AG10803 (cell line): ENCODE measurements at regions not wholly inside any gene's neighbourhood (a gene's known extent, or its start where the extent isn't known, plus 50 kb on each side); places are given as distances from the start of the nearest gene placed in this dataset.

Source experiments
- DNase-seq: peaks from one replicate; pipeline ENCODE4 v3.0.0; 2010; ENCODE audit warnings: low read depth
- H3K4me3 ChIP-seq: 2 replicates; pipeline ENCODE4 v1.5.1; 2011; ENCODE audit warnings: mild to moderate bottlenecking, low read length, control low read depth
- TF ChIP-seq, protein P1 (sequence below): conservative IDR thresholded peaks from 2 replicates; pipeline ENCODE4 v1.5.1; 2011; ENCODE audit warnings: mild to moderate bottlenecking, low read length, control low read depth, inconsistent platforms

- no peak overlapping the region for H3K4me3 ChIP-seq
- TF ChIP-seq, protein P1, sequence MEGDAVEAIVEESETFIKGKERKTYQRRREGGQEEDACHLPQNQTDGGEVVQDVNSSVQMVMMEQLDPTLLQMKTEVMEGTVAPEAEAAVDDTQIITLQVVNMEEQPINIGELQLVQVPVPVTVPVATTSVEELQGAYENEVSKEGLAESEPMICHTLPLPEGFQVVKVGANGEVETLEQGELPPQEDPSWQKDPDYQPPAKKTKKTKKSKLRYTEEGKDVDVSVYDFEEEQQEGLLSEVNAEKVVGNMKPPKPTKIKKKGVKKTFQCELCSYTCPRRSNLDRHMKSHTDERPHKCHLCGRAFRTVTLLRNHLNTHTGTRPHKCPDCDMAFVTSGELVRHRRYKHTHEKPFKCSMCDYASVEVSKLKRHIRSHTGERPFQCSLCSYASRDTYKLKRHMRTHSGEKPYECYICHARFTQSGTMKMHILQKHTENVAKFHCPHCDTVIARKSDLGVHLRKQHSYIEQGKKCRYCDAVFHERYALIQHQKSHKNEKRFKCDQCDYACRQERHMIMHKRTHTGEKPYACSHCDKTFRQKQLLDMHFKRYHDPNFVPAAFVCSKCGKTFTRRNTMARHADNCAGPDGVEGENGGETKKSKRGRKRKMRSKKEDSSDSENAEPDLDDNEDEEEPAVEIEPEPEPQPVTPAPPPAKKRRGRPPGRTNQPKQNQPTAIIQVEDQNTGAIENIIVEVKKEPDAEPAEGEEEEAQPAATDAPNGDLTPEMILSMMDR = no peak
Measured at GRCh38 chr18:29556070-29556469, 1379.1 kb upstream of the CDH2 start.

GRCh38 chr18:29549759-29550158, 1372.8 kb upstream of the CDH2 start:
- no peak for DNase-seq
- TF ChIP-seq, protein P1 = no peak

More at GRCh38 chr18:29556070-29556469, 1379.1 kb upstream of the CDH2 start:
- DNase-seq = no peak

GRCh38 chr18:29547626-29548025, 1370.7 kb upstream of the CDH2 start:
- no peak overlapping the region for H3K4me3 ChIP-seq
- DNase-seq = no peak
- TF ChIP-seq, protein P1 = no peak

More at GRCh38 chr18:29549759-29550158, 1372.8 kb upstream of the CDH2 start:
- H3K4me3 ChIP-seq = no peak overlapping the region

DNA sequence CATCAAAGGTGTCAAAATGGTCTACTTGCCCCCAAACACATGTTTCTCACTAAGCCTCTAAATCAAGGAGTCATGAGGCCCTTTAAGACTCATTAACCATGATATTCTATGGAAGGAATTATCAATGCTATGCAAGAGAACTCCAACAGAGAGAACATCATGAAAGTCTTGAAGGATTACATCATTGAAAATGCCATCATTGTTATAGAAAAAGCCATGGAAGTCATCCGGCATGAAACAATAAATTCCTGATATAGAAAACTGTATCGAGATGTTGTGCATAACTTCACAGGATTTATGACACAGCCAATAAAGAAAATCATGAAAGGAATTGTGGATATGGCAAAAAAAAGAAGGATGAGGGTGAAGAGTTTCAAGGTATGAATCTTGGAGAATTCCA, 1363.6 kb upstream of the CDH2 start:
- no peak overlapping the region for H3K4me3 ChIP-seq
- DNase-seq = peak; percentile 4
- TF ChIP-seq, protein P1 = no peak

DNA sequence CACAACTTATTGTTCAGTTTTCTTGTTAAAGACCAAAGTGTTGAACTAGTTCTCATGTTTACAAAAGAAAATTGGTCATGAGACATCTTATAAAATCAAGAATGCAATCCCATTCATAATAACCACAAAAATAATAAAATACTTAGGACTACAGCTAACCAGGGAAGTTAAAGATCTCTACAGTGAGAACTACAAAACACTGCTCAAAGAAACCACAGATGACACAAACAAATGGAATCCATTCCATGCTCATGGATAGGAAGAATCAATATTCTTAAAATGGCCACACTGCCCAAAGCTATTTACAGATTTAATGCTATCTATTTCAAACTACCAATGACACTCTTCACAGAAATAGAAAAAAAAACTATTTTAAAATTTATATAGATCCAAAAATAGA, 1354.8 kb upstream of the CDH2 start:
- TF ChIP-seq, protein P1 = no peak
- no peak overlapping the region for H3K4me3 ChIP-seq
- DNase-seq = no peak

GRCh38 chr18:29523371-29523770, 1346.4 kb upstream of the CDH2 start:
- no peak overlapping the region for H3K4me3 ChIP-seq
- no peak for DNase-seq
- TF ChIP-seq, protein P1 = no peak

- no peak overlapping the region for H3K4me3 ChIP-seq
- no peak for DNase-seq
- TF ChIP-seq, protein P1 = no peak
Measured at GRCh38 chr18:29512761-29513160, 1335.8 kb upstream of the CDH2 start.
